Osteoblast (primary cell): ENCODE measurements at regions not wholly inside any gene's neighbourhood (a gene's known extent, or its start where the extent isn't known, plus 50 kb on each side); places are given as distances from the start of the nearest gene placed in this dataset.

Experiments
- DNase-seq: peaks from one replicate; pipeline ENCODE4 v3.0.0; 2011; ENCODE audit warnings: low spot score, mixed read lengths; ENCODE audit not compliant: insufficient read length; ENCODE audit errors: missing footprints
- H2AFZ ChIP-seq: 2 replicates; pipeline ENCODE4 v1.6.0; 2011; ENCODE audit warnings: mild to moderate bottlenecking, low read length
- H3K27ac ChIP-seq: 2 replicates; pipeline ENCODE4 v1.5.1; 2011; ENCODE audit warnings: mild to moderate bottlenecking, low read depth, low read length, moderate library complexity
- H3K27me3 ChIP-seq: 2 replicates; pipeline ENCODE4 v1.6.0; 2012; ENCODE audit warnings: mild to moderate bottlenecking, control low read depth, inconsistent platforms, low read length, moderate library complexity; ENCODE audit not compliant: insufficient read depth
- H3K36me3 ChIP-seq: 2 replicates; pipeline ENCODE4 v1.5.1; 2011; ENCODE audit warnings: mild to moderate bottlenecking, low read length, control low read depth, moderate library complexity; ENCODE audit not compliant: insufficient read depth
- H3K4me1 ChIP-seq: 2 replicates; pipeline ENCODE4 v1.5.1; 2011; ENCODE audit warnings: mild to moderate bottlenecking, low read length, control low read depth, moderate library complexity; ENCODE audit not compliant: insufficient read depth
- H3K4me2 ChIP-seq: 2 replicates; pipeline ENCODE4 v1.6.0; 2011; ENCODE audit warnings: mild to moderate bottlenecking, low read length; ENCODE audit not compliant: insufficient read depth
- H3K4me3 ChIP-seq: fragments of 200-600 bp; sonication (generic); 3 replicates; pipeline ENCODE4 v1.5.1; 2012; ENCODE audit warnings: mild to moderate bottlenecking, low read length, inconsistent platforms; ENCODE audit not compliant: insufficient read depth
- H3K79me2 ChIP-seq: 2 replicates; pipeline ENCODE4 v1.6.0; 2012; ENCODE audit warnings: mild to moderate bottlenecking, low read length, control low read depth, inconsistent platforms; ENCODE audit not compliant: insufficient read depth
- H3K9me3 ChIP-seq: 2 replicates; pipeline ENCODE4 v1.5.1; 2011; ENCODE audit warnings: low read depth, low read length, control low read depth
- H4K20me1 ChIP-seq: 2 replicates; pipeline ENCODE4 v1.6.0; 2012; ENCODE audit warnings: mild to moderate bottlenecking, low read length, control low read depth; ENCODE audit not compliant: insufficient read depth
- CTCF ChIP-seq: IDR thresholded peaks from 2 replicates; pipeline ENCODE4 v1.5.1; 2011; ENCODE audit warnings: mild to moderate bottlenecking, low read depth, low read length, moderate library complexity; ENCODE audit errors: extremely low read depth

- no peaks in the 10 kb centered on the region for H3K36me3 ChIP-seq
- no peaks in the 10 kb centered on the region for H3K79me2 ChIP-seq
- H3K27ac ChIP-seq, result no peak overlapping the region
- no peak overlapping the region for H3K4me3 ChIP-seq
- H3K4me1 ChIP-seq, result no peaks in the 10 kb centered on the region
- no peak for DNase-seq
- no peak for TF ChIP-seq CTCF
- peaks cover under 1% of the 10 kb centered on the region for H3K9me3 ChIP-seq
- H2AFZ ChIP-seq, result no peak overlapping the region
- no peaks in the 10 kb centered on the region for H3K27me3 ChIP-seq
- no peaks in the 10 kb centered on the region for H4K20me1 ChIP-seq
- H3K4me2 ChIP-seq, result no peak overlapping the region
These were observed 875.4 kb downstream of the MCTP2 start for GRCh38 chr15:95106801-95107200.

GRCh38 chr15:95108673-95109072 lies 877.3 kb downstream of the MCTP2 start:
- no peaks in the 10 kb centered on the region for H3K27me3 ChIP-seq
- no peaks in the 10 kb centered on the region for H3K4me1 ChIP-seq
- H3K36me3 ChIP-seq, result no peaks in the 10 kb centered on the region
- H3K4me2 ChIP-seq, result no peak overlapping the region
- no peaks in the 10 kb centered on the region for H4K20me1 ChIP-seq
- no peak for DNase-seq
- no peak overlapping the region for H2AFZ ChIP-seq
- no peak overlapping the region for H3K4me3 ChIP-seq
- H3K79me2 ChIP-seq, result no peaks in the 10 kb centered on the region
- TF ChIP-seq CTCF, result no peak
- no peak overlapping the region for H3K27ac ChIP-seq
- H3K9me3 ChIP-seq, result peaks cover 3% of the 10 kb centered on the region

- H3K79me2 ChIP-seq, result no peaks in the 10 kb centered on the region
- DNase-seq, result no peak
- H4K20me1 ChIP-seq, result no peaks in the 10 kb centered on the region
- H3K4me3 ChIP-seq, result no peak overlapping the region
- H3K27ac ChIP-seq, result no peak overlapping the region
- H2AFZ ChIP-seq, result no peak overlapping the region
- no peak for TF ChIP-seq CTCF
- H3K4me2 ChIP-seq, result no peak overlapping the region
- H3K27me3 ChIP-seq, result no peaks in the 10 kb centered on the region
- H3K36me3 ChIP-seq, result no peaks in the 10 kb centered on the region
- no peaks in the 10 kb centered on the region for H3K4me1 ChIP-seq
- peaks cover 5% of the 10 kb centered on the region for H3K9me3 ChIP-seq
These were observed 880.6 kb downstream of the MCTP2 start for GRCh38 chr15:95111969-95112368.

- Histone ChIP-seq H2AFZ (no peak overlapping the region), H3K27ac (no peak overlapping the region), H3K36me3 (no peaks in the 10 kb centered on the region), H3K9me3 (peaks cover 5% of the 10 kb centered on the region), H3K4me2 (no peak overlapping the region), H3K4me1 (no peaks in the 10 kb centered on the region), H3K4me3 (no peak overlapping the region), H4K20me1 (no peaks in the 10 kb centered on the region), H3K27me3 (no peaks in the 10 kb centered on the region), H3K79me2 (no peaks in the 10 kb centered on the region)
- DNase-seq, result no peak
- no peak for TF ChIP-seq CTCF
These were observed 881.7 kb downstream of the MCTP2 start for GRCh38 chr15:95113041-95113440.
